H9 (cell line): ENCODE measurements at regions not wholly inside any gene's neighbourhood (a gene's known extent, or its start where the extent isn't known, plus 50 kb on each side); places are given as distances from the start of the nearest gene placed in this dataset.

Experiments used
- DNase-seq: peaks from one replicate; pipeline ENCODE4 v3.0.0-alpha.2; 2017
- H2AFZ ChIP-seq: one replicate; pipeline ENCODE4 v1.6.1; 2013; ENCODE audit warnings: mild to moderate bottlenecking, low read length, control low read depth, moderate library complexity
- H2AK5ac ChIP-seq: 2 replicates; pipeline ENCODE4 v1.6.1; 2013; ENCODE audit warnings: low read length, control low read depth, mixed read lengths; ENCODE audit not compliant: insufficient read length
- H2BK120ac ChIP-seq: one replicate; pipeline ENCODE4 v1.6.1; 2013; ENCODE audit warnings: low read depth, mild to moderate bottlenecking, low read length, control low read depth, inconsistent platforms; ENCODE audit not compliant: poor library complexity, severe bottlenecking
- H2BK12ac ChIP-seq: 2 replicates; pipeline ENCODE4 v1.6.1; 2013; ENCODE audit warnings: low read length, control low read depth, mixed read lengths, low read depth; ENCODE audit not compliant: insufficient read length
- H2BK15ac ChIP-seq: 2 replicates; pipeline ENCODE4 v1.6.1; 2013; ENCODE audit warnings: low read depth, low read length, control low read depth
- H2BK20ac ChIP-seq: one replicate; pipeline ENCODE4 v1.6.1; 2013; ENCODE audit warnings: low read depth, mild to moderate bottlenecking, low read length, control low read depth, inconsistent platforms; ENCODE audit not compliant: poor library complexity, severe bottlenecking
- H2BK5ac ChIP-seq: 2 replicates; pipeline ENCODE4 v1.6.1; 2013; ENCODE audit warnings: low read length, control low read depth, mixed read lengths; ENCODE audit not compliant: insufficient read length
- H3K14ac ChIP-seq: 2 replicates; pipeline ENCODE4 v1.6.1; 2013; ENCODE audit warnings: low read length, control low read depth; ENCODE audit not compliant: insufficient read depth
- H3K18ac ChIP-seq: 2 replicates; pipeline ENCODE4 v1.6.1; 2013; ENCODE audit warnings: low read depth, mild to moderate bottlenecking, mixed read lengths, low read length, control low read depth; ENCODE audit not compliant: insufficient read length
- H3K23ac ChIP-seq: 2 replicates; pipeline ENCODE4 v1.6.1; 2013; ENCODE audit warnings: low read length, control low read depth, mixed read lengths, low read depth; ENCODE audit not compliant: insufficient read length
- H3K23me2 ChIP-seq: 2 replicates; pipeline ENCODE4 v1.6.1; 2013; ENCODE audit warnings: low read depth, mild to moderate bottlenecking, mixed read lengths, low read length, control low read depth; ENCODE audit not compliant: insufficient read length, poor library complexity, severe bottlenecking
- H3K27ac ChIP-seq: 2 replicates; pipeline ENCODE4 v1.5.1; 2013; ENCODE audit warnings: low read length, control low read depth, mixed read lengths, low read depth; ENCODE audit not compliant: insufficient read length
- H3K27me3 ChIP-seq: 2 replicates; pipeline ENCODE4 v1.6.1; 2013; ENCODE audit warnings: low read length, control low read depth, inconsistent platforms; ENCODE audit not compliant: insufficient read depth
- H3K4ac ChIP-seq: 2 replicates; pipeline ENCODE4 v1.6.1; 2013; ENCODE audit warnings: low read depth, mild to moderate bottlenecking, control low read depth, inconsistent platforms, low read length, moderate library complexity
- H3K4me1 ChIP-seq: 2 replicates; pipeline ENCODE4 v1.6.1; 2013; ENCODE audit warnings: low read length, control low read depth, inconsistent platforms; ENCODE audit not compliant: insufficient read depth
- H3K4me2 ChIP-seq: 2 replicates; pipeline ENCODE4 v1.6.1; 2013; ENCODE audit warnings: low read length, control low read depth, mixed read lengths; ENCODE audit not compliant: insufficient read length, insufficient read depth
- H3K56ac ChIP-seq: 2 replicates; pipeline ENCODE4 v1.6.1; 2013; ENCODE audit warnings: low read depth, mild to moderate bottlenecking, mixed read lengths, low read length, control low read depth; ENCODE audit not compliant: insufficient read length
- H3K79me1 ChIP-seq: 2 replicates; pipeline ENCODE4 v1.6.1; 2013; ENCODE audit warnings: low read depth, mild to moderate bottlenecking, moderate library complexity, low read length, control low read depth, inconsistent platforms; ENCODE audit not compliant: insufficient read depth, poor library complexity, severe bottlenecking
- H3K79me2 ChIP-seq: 2 replicates; pipeline ENCODE4 v1.6.1; 2013; ENCODE audit warnings: low read length, control low read depth, inconsistent platforms; ENCODE audit not compliant: insufficient read depth
- H3K9ac ChIP-seq: 2 replicates; pipeline ENCODE4 v1.6.1; 2013; ENCODE audit warnings: low read length, control low read depth, mixed read lengths; ENCODE audit not compliant: insufficient read length; ENCODE audit errors: extremely low read depth
- H3K9me3 ChIP-seq: one replicate; pipeline ENCODE4 v1.6.1; 2013; ENCODE audit warnings: low read depth, low read length, inconsistent platforms; ENCODE audit not compliant: control insufficient read depth
- H3T11ph ChIP-seq: one replicate; pipeline ENCODE4 v1.6.1; 2013; ENCODE audit warnings: mild to moderate bottlenecking, low read length, control low read depth, inconsistent platforms
- H4K20me1 ChIP-seq: one replicate; pipeline ENCODE4 v1.6.1; 2013; ENCODE audit not compliant: control insufficient read depth, insufficient read length, insufficient read depth
- H4K5ac ChIP-seq: 2 replicates; pipeline ENCODE4 v1.6.1; 2013; ENCODE audit warnings: low read depth, mild to moderate bottlenecking, mixed read lengths, low read length, control low read depth; ENCODE audit not compliant: insufficient read length
- H4K8ac ChIP-seq: replicated peaks from 2 replicates; pipeline ENCODE4 v1.6.1; 2013; ENCODE audit warnings: low read length, control low read depth, mixed read lengths, low read depth; ENCODE audit not compliant: insufficient read length
- H4K91ac ChIP-seq: 2 replicates; pipeline ENCODE4 v1.6.1; 2013; ENCODE audit warnings: low read depth, mild to moderate bottlenecking, moderate library complexity, mixed read lengths, low read length, control low read depth; ENCODE audit not compliant: insufficient read length
- H3K27ac Mint-ChIP-seq, 3 experiments: 2 replicates in 2 of 3; 3 replicates in 1 of 3; pipeline ENCODE4 v1.8.0; 2020 to 2021; ENCODE audit warnings: mixed read lengths in 3 of 3, mild to moderate bottlenecking in 1 of 3, moderate library complexity in 1 of 3
- H3K27me3 Mint-ChIP-seq: 2 replicates; pipeline ENCODE4 v1.8.0; 2021; ENCODE audit warnings: low read depth, mild to moderate bottlenecking, moderate library complexity, mixed read lengths
- H3K36me3 Mint-ChIP-seq, 3 experiments: 2 replicates in 2 of 3; 3 replicates in 1 of 3; pipeline ENCODE4 v1.8.0; 2020 to 2021; ENCODE audit warnings: low read depth in 3 of 3, mixed read lengths in 3 of 3; ENCODE audit not compliant: insufficient read depth in 1 of 3
- H3K4me1 Mint-ChIP-seq, 2 experiments: 2 replicates each; pipeline ENCODE4 v1.8.0; 2020; ENCODE audit warnings: mixed read lengths in 2 of 2
- H3K4me3 Mint-ChIP-seq, 2 experiments: 2 replicates in 1 of 2; 3 replicates in 1 of 2; pipeline ENCODE4 v1.8.0; 2020 to 2021; ENCODE audit warnings: mild to moderate bottlenecking in 2 of 2, mixed read lengths in 2 of 2, moderate library complexity in 1 of 2
- H3K9me3 Mint-ChIP-seq, 2 experiments: 2 replicates in 1 of 2; 3 replicates in 1 of 2; pipeline ENCODE4 v1.8.0; 2020; ENCODE audit warnings: mild to moderate bottlenecking in 2 of 2, mixed read lengths in 2 of 2, moderate library complexity in 1 of 2
- WGBS: extraction: QIAGEN DNeasy Blood & Tissue Kit; methylation state at CpG from one replicate; pipeline ENCODE4 v1.1.7; 2013; ENCODE audit warnings: missing lambda C conversion rate, low lambda C conversion rate, mixed read lengths; ENCODE audit not compliant: insufficient read length; ENCODE audit errors: extremely low coverage; 5-methylcytosine and 5-hydroxymethylcytosine counted together
- TF ChIP-seq, protein P1 (sequence below): fragments of 200-600 bp; sonication (generic); conservative IDR thresholded peaks from 3 replicates; pipeline ENCODE4 v1.8.0; 2021; ENCODE audit warnings: antibody characterized with exemption, mild to moderate bottlenecking

DNA sequence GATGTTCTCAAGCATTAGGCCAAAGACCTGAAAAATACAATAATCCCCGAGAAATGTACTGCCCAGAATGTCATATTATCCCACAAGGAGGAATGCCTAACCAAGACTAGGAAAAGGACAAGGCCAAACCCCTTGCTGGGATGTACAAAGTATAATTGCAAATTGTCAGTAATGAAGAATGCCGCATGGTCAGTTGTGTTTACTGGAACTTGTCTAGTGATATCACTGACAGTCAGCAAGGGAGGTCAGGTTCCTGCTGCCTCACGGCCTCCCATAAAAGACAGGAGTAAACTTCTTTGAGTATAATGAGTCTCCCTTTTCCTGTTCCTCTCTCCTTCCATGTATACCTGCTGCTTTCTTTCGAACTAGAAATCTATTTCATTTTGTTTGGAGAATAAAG, 222.8 kb downstream of the RHOU start:
- peaks cover 6% of the 10 kb centered on the region; the same call in 1 of the 2 replicates for H3K27me3 Mint-ChIP-seq
- Histone ChIP-seq H3K79me2 (no peaks in the 10 kb centered on the region), H2BK12ac (no peak overlapping the region), H3K4me1 (no peaks in the 10 kb centered on the region), H3K23ac (no peak overlapping the region), H4K20me1 (no peaks in the 10 kb centered on the region), H2BK120ac (no peak overlapping the region), H2BK5ac (no peak overlapping the region), H3K9me3 (no peaks in the 10 kb centered on the region), H3K27ac (no peak overlapping the region), H2BK15ac (no peak overlapping the region), H2AFZ (no peak overlapping the region), H2AK5ac (no peak overlapping the region), H4K91ac (no peak overlapping the region), H3K27me3 (no peaks in the 10 kb centered on the region), H3K4ac (no peak overlapping the region), H3K14ac (no peak overlapping the region), H3K23me2 (no peaks in the 10 kb centered on the region), H3K18ac (no peak overlapping the region), H2BK20ac (no peak overlapping the region), H3K9ac (no peak overlapping the region), H4K5ac (no peak overlapping the region), H3K4me2 (no peak overlapping the region), H4K8ac (no peak overlapping the region), H3K79me1 (no peaks in the 10 kb centered on the region), H3T11ph (no peak overlapping the region), H3K56ac (no peak overlapping the region)
- H3K9me3 Mint-ChIP-seq: peaks cover 6 to 10% of the 10 kb centered on the region in 2 experiments
- no peak overlapping the region for H3K27ac Mint-ChIP-seq
- TF ChIP-seq, protein P1, sequence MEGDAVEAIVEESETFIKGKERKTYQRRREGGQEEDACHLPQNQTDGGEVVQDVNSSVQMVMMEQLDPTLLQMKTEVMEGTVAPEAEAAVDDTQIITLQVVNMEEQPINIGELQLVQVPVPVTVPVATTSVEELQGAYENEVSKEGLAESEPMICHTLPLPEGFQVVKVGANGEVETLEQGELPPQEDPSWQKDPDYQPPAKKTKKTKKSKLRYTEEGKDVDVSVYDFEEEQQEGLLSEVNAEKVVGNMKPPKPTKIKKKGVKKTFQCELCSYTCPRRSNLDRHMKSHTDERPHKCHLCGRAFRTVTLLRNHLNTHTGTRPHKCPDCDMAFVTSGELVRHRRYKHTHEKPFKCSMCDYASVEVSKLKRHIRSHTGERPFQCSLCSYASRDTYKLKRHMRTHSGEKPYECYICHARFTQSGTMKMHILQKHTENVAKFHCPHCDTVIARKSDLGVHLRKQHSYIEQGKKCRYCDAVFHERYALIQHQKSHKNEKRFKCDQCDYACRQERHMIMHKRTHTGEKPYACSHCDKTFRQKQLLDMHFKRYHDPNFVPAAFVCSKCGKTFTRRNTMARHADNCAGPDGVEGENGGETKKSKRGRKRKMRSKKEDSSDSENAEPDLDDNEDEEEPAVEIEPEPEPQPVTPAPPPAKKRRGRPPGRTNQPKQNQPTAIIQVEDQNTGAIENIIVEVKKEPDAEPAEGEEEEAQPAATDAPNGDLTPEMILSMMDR: no peak
- WGBS: no CpG with 5 or more reads among the region's 4 CpGs
- no peak overlapping the region for H3K4me3 Mint-ChIP-seq
- no peak for DNase-seq
- H3K36me3 Mint-ChIP-seq: peaks cover 0 to 7% (median 1%) of the 10 kb centered on the region in 3 experiments; a peak in 3 of 7 replicates
- H3K4me1 Mint-ChIP-seq: peaks cover 21 to 24% of the 10 kb centered on the region in 2 experiments
